Keratinocyte (primary cell): ENCODE measurements at regions not wholly inside any gene's neighbourhood (a gene's known extent, or its start where the extent isn't known, plus 50 kb on each side); places are given as distances from the start of the nearest gene placed in this dataset.

Experiments
- DNase-seq: peaks from one replicate; pipeline ENCODE4 v3.0.0-alpha.2; 2011; ENCODE audit warnings: low read depth, missing footprints, low spot score
- FAIRE-seq: peaks from 2 replicates; lab custom pipeline; 2011; peaks lifted over from hg19 to GRCh38; lab: Jason Lieb, UNC
- H2AFZ ChIP-seq: 2 replicates; pipeline ENCODE4 v1.6.0; 2012; ENCODE audit warnings: low read length, control low read depth, inconsistent platforms; ENCODE audit not compliant: control insufficient read depth
- H3K27ac ChIP-seq: 2 replicates; pipeline ENCODE4 v1.5.1; 2011; ENCODE audit warnings: low read length; ENCODE audit not compliant: control insufficient read depth, insufficient read depth
- H3K27me3 ChIP-seq: 3 replicates; pipeline ENCODE4 v1.6.0; 2011; ENCODE audit warnings: low read length; ENCODE audit not compliant: control insufficient read depth, insufficient read depth; ENCODE audit errors: extremely low read depth
- H3K36me3 ChIP-seq, 2 experiments: 2 replicates in 1 of 2; 3 replicates in 1 of 2; pipeline ENCODE4 v1.5.1; 2011; ENCODE audit warnings: low read length in 2 of 2, mild to moderate bottlenecking in 1 of 2; ENCODE audit not compliant: control insufficient read depth in 2 of 2, insufficient read depth in 2 of 2; ENCODE audit errors: extremely low read depth in 1 of 2
- H3K4me1 ChIP-seq: 3 replicates; pipeline ENCODE4 v1.5.1; 2011; ENCODE audit warnings: low read length; ENCODE audit not compliant: control insufficient read depth, insufficient read depth; ENCODE audit errors: extremely low read depth
- H3K4me2 ChIP-seq: 3 replicates; pipeline ENCODE4 v1.6.0; 2011; ENCODE audit warnings: low read depth, low read length; ENCODE audit not compliant: control insufficient read depth, insufficient read depth; ENCODE audit errors: extremely low read depth
- H3K4me3 ChIP-seq, 3 experiments: fragments of 200-600 bp in 1 of 3; sonication (generic) in 1 of 3; 2 replicates in 2 of 3; 3 replicates in 1 of 3; pipeline ENCODE4 v1.5.1; 2011 to 2016; ENCODE audit warnings: low read length in 3 of 3, mild to moderate bottlenecking in 3 of 3, control low read depth in 2 of 3, inconsistent platforms in 1 of 3, low read depth in 1 of 3, mixed read lengths in 1 of 3, mixed run types in 1 of 3, moderate library complexity in 1 of 3; ENCODE audit not compliant: control insufficient read depth in 2 of 3, insufficient read depth in 2 of 3; ENCODE audit errors: extremely low read depth in 1 of 3
- H3K79me2 ChIP-seq: 2 replicates; pipeline ENCODE4 v1.6.0; 2012; ENCODE audit warnings: low read length; ENCODE audit not compliant: control insufficient read depth, insufficient read depth
- H3K9ac ChIP-seq: 3 replicates; pipeline ENCODE4 v1.6.0; 2011; ENCODE audit warnings: low read length; ENCODE audit not compliant: control insufficient read depth, insufficient read depth; ENCODE audit errors: extremely low read depth
- H3K9me1 ChIP-seq: 3 replicates; pipeline ENCODE4 v1.6.0; 2011; ENCODE audit warnings: low read length; ENCODE audit not compliant: control insufficient read depth, insufficient read depth; ENCODE audit errors: extremely low read depth
- H3K9me3 ChIP-seq: 2 replicates; pipeline ENCODE4 v1.5.1; 2012; ENCODE audit warnings: low read depth, low read length; ENCODE audit not compliant: control insufficient read depth
- H4K20me1 ChIP-seq: 3 replicates; pipeline ENCODE4 v1.6.0; 2011; ENCODE audit warnings: low read length; ENCODE audit not compliant: control insufficient read depth, insufficient read depth; ENCODE audit errors: extremely low read depth
- CTCF ChIP-seq, 3 experiments: IDR thresholded peaks in 1 of 3; conservative IDR thresholded peaks in 1 of 3; optimal IDR thresholded peaks in 1 of 3; 2 replicates in 2 of 3; 3 replicates in 1 of 3; pipeline versions ENCODE3 to v1.5.1; 2011; ENCODE audit warnings: low read length in 3 of 3, mild to moderate bottlenecking in 3 of 3, moderate library complexity in 2 of 3, control low read depth in 1 of 3, inconsistent platforms in 1 of 3; ENCODE audit not compliant: insufficient read depth in 2 of 3; ENCODE audit errors: extremely low read depth in 1 of 3
- EZH2 ChIP-seq: IDR thresholded peaks from one replicate; pipeline ENCODE4 v1.6.1; 2012; ENCODE audit warnings: inconsistent platforms, mild to moderate bottlenecking, low read length, moderate library complexity
- dilution Hi-C: fragments of 300-500 bp; cut with MboI; formaldehyde crosslinking; loops from one replicate; pipeline ENCODE4 v1.7.0; 2020; ENCODE audit warnings: low sequenced_read_pairs; ENCODE audit not compliant: extremely low pct_ligation_motif_present

- DNase-seq = no peak
- no peaks in the 10 kb centered on the region for H3K36me3 ChIP-seq
- H3K27me3 ChIP-seq = no peaks in the 10 kb centered on the region
- TF ChIP-seq CTCF (optimal IDR thresholded peaks at IDR 0.05 in 1 of 3, IDR thresholded peaks at IDR 0.05 in 1 of 3, conservative IDR thresholded peaks at IDR 0.05 in 1 of 3; ENCODE audit: extremely low read depth in 1 of 3, insufficient read depth in 2 of 3, low read length in 3 of 3) (no peak), EZH2 (no peak)
- no peak overlapping the region for H2AFZ ChIP-seq
- no peak overlapping the region for H3K4me3 ChIP-seq
- dilution Hi-C loops = no loop called here
- H3K9ac ChIP-seq = no peak overlapping the region
- H3K79me2 ChIP-seq = no peaks in the 10 kb centered on the region
- H4K20me1 ChIP-seq = no peaks in the 10 kb centered on the region
- H3K9me1 ChIP-seq = no peaks in the 10 kb centered on the region
- no peak for FAIRE-seq
- H3K27ac ChIP-seq = no peak overlapping the region
- no peaks in the 10 kb centered on the region for H3K9me3 ChIP-seq
- no peak overlapping the region for H3K4me2 ChIP-seq
- no peaks in the 10 kb centered on the region for H3K4me1 ChIP-seq
Observed at GRCh38 chr2:15819562-15820256, 120.6 kb upstream of the MYCN start.

- FAIRE-seq (no peak), DNase-seq (no peak)
- no peak overlapping the region for H3K4me3 ChIP-seq
- dilution Hi-C loops = no loop called here
- no peaks in the 10 kb centered on the region for H3K9me3 ChIP-seq
- no peak overlapping the region for H3K4me2 ChIP-seq
- no peak for TF ChIP-seq EZH2
- TF ChIP-seq CTCF (optimal IDR thresholded peaks at IDR 0.05 in 1 of 3, IDR thresholded peaks at IDR 0.05 in 1 of 3, conservative IDR thresholded peaks at IDR 0.05 in 1 of 3; ENCODE audit: extremely low read depth in 1 of 3, insufficient read depth in 2 of 3, low read length in 3 of 3) = no peak
- H3K36me3 ChIP-seq = no peaks in the 10 kb centered on the region
- no peaks in the 10 kb centered on the region for H3K4me1 ChIP-seq
- H4K20me1 ChIP-seq = no peaks in the 10 kb centered on the region
- H3K79me2 ChIP-seq = no peaks in the 10 kb centered on the region
- H2AFZ ChIP-seq = no peak overlapping the region
- H3K27ac ChIP-seq = no peak overlapping the region
- no peaks in the 10 kb centered on the region for H3K9me1 ChIP-seq
- H3K9ac ChIP-seq = no peak overlapping the region
- H3K27me3 ChIP-seq = no peaks in the 10 kb centered on the region
Observed at GRCh38 chr2:15820257-15820566, 120.1 kb upstream of the MYCN start.
